ENCODE measurements at regions not wholly inside any gene's neighbourhood (a gene's known extent, or its start where the extent isn't known, plus 50 kb on each side); places are given as distances from the start of the nearest gene placed in this dataset.

DNA sequence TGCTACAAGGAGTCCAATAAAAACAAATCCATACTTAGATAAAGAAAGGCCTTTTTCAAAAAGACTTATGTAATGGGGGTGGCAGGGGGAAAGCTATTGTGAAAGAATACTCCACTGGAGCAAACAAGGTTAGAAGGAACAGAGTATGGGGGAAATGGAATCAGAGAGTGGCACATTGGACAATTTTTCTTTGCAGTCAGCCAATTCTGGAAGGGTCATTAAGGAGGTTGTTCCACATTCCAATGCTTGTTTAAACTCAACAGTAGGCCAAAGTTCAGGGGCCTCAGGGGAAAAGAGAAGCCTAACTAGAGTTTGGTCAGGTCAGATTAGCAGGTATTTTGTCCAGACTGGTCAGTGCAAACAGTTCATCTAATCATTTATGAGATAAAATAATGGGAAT is 105.2 kb upstream of the RESF1 start:
- TF ChIP-seq, protein P1, sequence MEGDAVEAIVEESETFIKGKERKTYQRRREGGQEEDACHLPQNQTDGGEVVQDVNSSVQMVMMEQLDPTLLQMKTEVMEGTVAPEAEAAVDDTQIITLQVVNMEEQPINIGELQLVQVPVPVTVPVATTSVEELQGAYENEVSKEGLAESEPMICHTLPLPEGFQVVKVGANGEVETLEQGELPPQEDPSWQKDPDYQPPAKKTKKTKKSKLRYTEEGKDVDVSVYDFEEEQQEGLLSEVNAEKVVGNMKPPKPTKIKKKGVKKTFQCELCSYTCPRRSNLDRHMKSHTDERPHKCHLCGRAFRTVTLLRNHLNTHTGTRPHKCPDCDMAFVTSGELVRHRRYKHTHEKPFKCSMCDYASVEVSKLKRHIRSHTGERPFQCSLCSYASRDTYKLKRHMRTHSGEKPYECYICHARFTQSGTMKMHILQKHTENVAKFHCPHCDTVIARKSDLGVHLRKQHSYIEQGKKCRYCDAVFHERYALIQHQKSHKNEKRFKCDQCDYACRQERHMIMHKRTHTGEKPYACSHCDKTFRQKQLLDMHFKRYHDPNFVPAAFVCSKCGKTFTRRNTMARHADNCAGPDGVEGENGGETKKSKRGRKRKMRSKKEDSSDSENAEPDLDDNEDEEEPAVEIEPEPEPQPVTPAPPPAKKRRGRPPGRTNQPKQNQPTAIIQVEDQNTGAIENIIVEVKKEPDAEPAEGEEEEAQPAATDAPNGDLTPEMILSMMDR (IDR thresholded peaks at IDR 0.05), result no peak
- TF ChIP-seq ZFX (IDR thresholded peaks at IDR 0.05; ENCODE audit: borderline replicate concordance), result no peak
